Caco-2 (cell line): ENCODE measurements at regions not wholly inside any gene's neighbourhood (a gene's known extent, or its start where the extent isn't known, plus 50 kb on each side); places are given as distances from the start of the nearest gene placed in this dataset.

ENCODE experiments used
- BruUV-seq: library from RNA; stranded (reverse); fragments of 400-500 nt; replicated peaks from 2 replicates; lab custom pipeline; 2021; lab: Mats Ljungman, UMichigan
- CTCF ChIA-PET: fragments of 300-600 bp; sonication (Branson Sonifier 250); formaldehyde crosslinking; loops from one replicate; lab custom pipeline; 2022; ENCODE audit warnings: antibody characterized with exemption; lab: Charles Lee
- POLR2A ChIA-PET: fragments of 300-600 bp; sonication (Branson Sonifier 250); formaldehyde crosslinking; loops from one replicate; lab custom pipeline; 2022; ENCODE audit warnings: antibody characterized with exemption; lab: Charles Lee
- DNase-seq, 2 experiments: peaks; one replicate each; pipeline versions ENCODE4 v3.0.0 to v3.0.0-alpha.2; 2020 to 2022
- H3K27me3 ChIP-seq: replicated peaks from 2 replicates; pipeline ENCODE4 v1.6.0; 2011; ENCODE audit warnings: low read length; ENCODE audit not compliant: control insufficient read depth, insufficient read depth
- H3K36me3 ChIP-seq: 2 replicates; pipeline ENCODE4 v1.5.1; 2011; ENCODE audit warnings: low read length; ENCODE audit not compliant: control insufficient read depth, insufficient read depth
- H3K4me1 ChIP-seq: fragments of 250-450 bp; sonication (Bioruptor Pico); 2 replicates; pipeline ENCODE4 v1.5.1; 2020; ENCODE audit warnings: mild to moderate bottlenecking
- H3K4me3 ChIP-seq: 2 replicates; pipeline ENCODE4 v1.5.1; 2011; ENCODE audit warnings: low read depth, mild to moderate bottlenecking, control low read depth, low read length
- H3K9me3 ChIP-seq: fragments of 250-450 bp; sonication (Bioruptor Pico); 2 replicates; pipeline ENCODE4 v1.5.1; 2020; ENCODE audit warnings: mild to moderate bottlenecking, moderate library complexity
- H3K27ac Mint-ChIP-seq: one replicate; pipeline ENCODE4 v1.8.0; 2022; ENCODE audit warnings: mixed read lengths; ENCODE audit not compliant: unreplicated experiment
- H3K27me3 Mint-ChIP-seq: one replicate; pipeline ENCODE4 v1.8.0; 2022; ENCODE audit warnings: mixed read lengths; ENCODE audit not compliant: insufficient read depth, unreplicated experiment
- H3K36me3 Mint-ChIP-seq: one replicate; pipeline ENCODE4 v1.8.0; 2022; ENCODE audit warnings: mild to moderate bottlenecking, mixed read lengths; ENCODE audit not compliant: insufficient read depth, unreplicated experiment
- H3K4me1 Mint-ChIP-seq: one replicate; pipeline ENCODE4 v1.8.0; 2022; ENCODE audit warnings: low read depth, mixed read lengths; ENCODE audit not compliant: unreplicated experiment
- H3K4me3 Mint-ChIP-seq: one replicate; pipeline ENCODE4 v1.8.0; 2022; ENCODE audit warnings: mild to moderate bottlenecking, moderate library complexity, mixed read lengths; ENCODE audit not compliant: unreplicated experiment
- H3K9me3 Mint-ChIP-seq: one replicate; pipeline ENCODE4 v1.8.0; 2022; ENCODE audit warnings: mixed read lengths; ENCODE audit not compliant: unreplicated experiment
- intact Hi-C: fragments of 100-400 bp; cut with micrococcal nuclease; formaldehyde crosslinking; loops from one replicate; pipeline ENCODE4 v1.10.0; 2022; ENCODE audit not compliant: unreplicated experiment
- TF ChIP-seq, protein P1 (sequence below), 2 experiments: fragments of 200-600 bp in 1 of 2; IDR thresholded peaks; 1 replicate in 1 of 2; 2 replicates in 1 of 2; pipeline versions ENCODE4 v1.5.1 to v1.8.0; 2011 to 2022; ENCODE audit warnings: antibody characterized with exemption in 1 of 2, control low read depth in 1 of 2, inconsistent platforms in 1 of 2, low read depth in 1 of 2, low read length in 1 of 2, mild to moderate bottlenecking in 1 of 2, moderate library complexity in 1 of 2; ENCODE audit not compliant: insufficient read depth in 1 of 2, severe bottlenecking in 1 of 2, unreplicated experiment in 1 of 2

DNA sequence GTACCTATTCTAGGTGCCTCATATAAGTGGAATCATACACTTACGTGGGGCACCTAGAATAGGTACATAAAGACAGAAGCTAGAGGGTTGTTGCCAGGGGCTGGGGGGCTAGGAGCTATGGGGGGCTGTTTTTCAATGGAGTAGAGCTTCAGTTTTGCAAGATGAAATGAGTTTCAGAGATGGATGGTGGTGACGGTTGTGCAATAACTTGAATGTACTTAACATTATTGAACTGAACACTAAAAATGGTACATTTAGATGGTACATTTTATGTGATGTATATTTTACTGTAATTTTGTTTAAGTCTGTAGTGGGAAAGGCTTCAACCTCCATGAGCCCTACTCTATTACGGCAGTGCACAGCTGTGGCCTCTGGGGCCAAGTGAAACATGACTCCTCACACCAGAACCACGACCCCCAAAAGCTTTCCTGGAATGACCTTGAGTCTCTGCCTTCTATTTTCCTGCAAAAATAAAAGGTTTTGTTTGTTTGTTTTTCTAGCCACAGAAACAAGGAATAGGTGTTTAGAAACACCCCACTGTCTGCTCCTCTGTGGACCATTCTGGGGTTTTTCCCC, 147.3 kb upstream of the PLXNA4 start:
- ChIA-PET CTCF (no interaction called here), POLR2A (no interaction called here)
- DNase-seq, result no peak
- Mint-ChIP-seq H3K4me3 (no peak overlapping the region), H3K27me3 (peaks cover 22% of the 10 kb centered on the region), H3K9me3 (peaks cover 17% of the 10 kb centered on the region), H3K36me3 (no peaks in the 10 kb centered on the region), H3K4me1 (no peaks in the 10 kb centered on the region), H3K27ac (no peak overlapping the region)
- TF ChIP-seq, protein P1, sequence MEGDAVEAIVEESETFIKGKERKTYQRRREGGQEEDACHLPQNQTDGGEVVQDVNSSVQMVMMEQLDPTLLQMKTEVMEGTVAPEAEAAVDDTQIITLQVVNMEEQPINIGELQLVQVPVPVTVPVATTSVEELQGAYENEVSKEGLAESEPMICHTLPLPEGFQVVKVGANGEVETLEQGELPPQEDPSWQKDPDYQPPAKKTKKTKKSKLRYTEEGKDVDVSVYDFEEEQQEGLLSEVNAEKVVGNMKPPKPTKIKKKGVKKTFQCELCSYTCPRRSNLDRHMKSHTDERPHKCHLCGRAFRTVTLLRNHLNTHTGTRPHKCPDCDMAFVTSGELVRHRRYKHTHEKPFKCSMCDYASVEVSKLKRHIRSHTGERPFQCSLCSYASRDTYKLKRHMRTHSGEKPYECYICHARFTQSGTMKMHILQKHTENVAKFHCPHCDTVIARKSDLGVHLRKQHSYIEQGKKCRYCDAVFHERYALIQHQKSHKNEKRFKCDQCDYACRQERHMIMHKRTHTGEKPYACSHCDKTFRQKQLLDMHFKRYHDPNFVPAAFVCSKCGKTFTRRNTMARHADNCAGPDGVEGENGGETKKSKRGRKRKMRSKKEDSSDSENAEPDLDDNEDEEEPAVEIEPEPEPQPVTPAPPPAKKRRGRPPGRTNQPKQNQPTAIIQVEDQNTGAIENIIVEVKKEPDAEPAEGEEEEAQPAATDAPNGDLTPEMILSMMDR (IDR thresholded peaks at IDR 0.05; ENCODE audit: insufficient read depth in 1 of 2, low read depth in 1 of 2, low read length in 1 of 2, severe bottlenecking in 1 of 2, unreplicated experiment in 1 of 2), result no peak
- no peak overlapping the region for H3K4me3 ChIP-seq
- H3K9me3 ChIP-seq, result no peaks in the 10 kb centered on the region
- H3K36me3 ChIP-seq, result no peaks in the 10 kb centered on the region
- H3K27me3 ChIP-seq, result no peaks in the 10 kb centered on the region
- intact Hi-C loops, result no loop called here
- no peaks in the 10 kb centered on the region for H3K4me1 ChIP-seq
- BruUV-seq, result no TSS peak

DNA sequence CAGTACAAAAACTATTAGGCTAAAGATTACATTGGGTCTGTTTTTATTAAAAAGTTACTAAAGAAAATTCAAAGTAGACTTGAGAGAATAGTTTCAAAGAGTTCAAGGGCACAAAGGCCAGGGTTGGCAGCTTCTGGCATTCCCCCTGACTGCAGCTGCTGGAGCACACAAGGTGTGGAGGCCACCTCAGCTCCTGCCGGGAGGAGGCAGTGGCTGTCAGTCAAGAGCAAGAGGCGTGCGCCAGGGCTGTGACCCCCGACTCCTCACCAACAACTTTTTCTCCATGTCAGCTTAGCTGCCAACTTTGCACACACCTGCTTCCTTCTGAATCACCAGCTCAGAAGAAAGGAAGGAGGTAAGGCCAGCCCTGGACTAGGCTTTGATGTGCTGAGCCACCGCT, 144.6 kb upstream of the PLXNA4 start:
- Mint-ChIP-seq H3K4me3 (no peak overlapping the region), H3K4me1 (no peaks in the 10 kb centered on the region), H3K36me3 (no peaks in the 10 kb centered on the region), H3K27ac (no peak overlapping the region), H3K27me3 (peaks cover 27% of the 10 kb centered on the region), H3K9me3 (peaks cover 20% of the 10 kb centered on the region)
- Histone ChIP-seq H3K36me3 (no peaks in the 10 kb centered on the region), H3K9me3 (no peaks in the 10 kb centered on the region), H3K4me3 (no peak overlapping the region), H3K4me1 (no peaks in the 10 kb centered on the region), H3K27me3 (no peaks in the 10 kb centered on the region)
- BruUV-seq, result no TSS peak
- intact Hi-C loops, result no loop called here
- no peak for DNase-seq
- TF ChIP-seq, protein P1 (IDR thresholded peaks at IDR 0.05; ENCODE audit: insufficient read depth in 1 of 2, low read depth in 1 of 2, low read length in 1 of 2, severe bottlenecking in 1 of 2, unreplicated experiment in 1 of 2), result no peak
- ChIA-PET POLR2A (no interaction called here), CTCF (no interaction called here)

DNA sequence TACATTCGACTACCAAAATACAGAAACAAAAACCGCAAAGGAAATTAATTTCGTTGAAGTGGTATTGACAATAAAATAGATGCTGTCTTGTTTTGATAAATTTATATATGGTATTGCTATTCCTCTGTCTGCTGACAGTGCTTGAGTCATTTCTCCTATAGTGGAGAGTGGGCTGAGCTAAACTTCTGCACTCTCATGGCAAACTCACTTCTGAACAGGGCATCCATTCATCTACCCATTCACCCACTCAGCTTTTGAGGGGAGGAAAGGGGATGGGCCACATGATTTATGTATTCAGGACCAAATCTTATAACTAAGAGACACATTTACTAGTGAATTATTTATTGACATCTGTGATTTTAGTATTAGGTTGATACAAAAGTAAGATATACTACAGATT, 137.6 kb upstream of the PLXNA4 start:
- no peak overlapping the region for H3K27ac Mint-ChIP-seq
- Histone ChIP-seq H3K27me3 (no peaks in the 10 kb centered on the region), H3K4me1 (no peaks in the 10 kb centered on the region), H3K36me3 (no peaks in the 10 kb centered on the region), H3K9me3 (no peaks in the 10 kb centered on the region), H3K4me3 (no peak overlapping the region)
- no peak overlapping the region for H3K4me3 Mint-ChIP-seq
- peaks cover 18% of the 10 kb centered on the region for H3K27me3 Mint-ChIP-seq
- no peaks in the 10 kb centered on the region for H3K4me1 Mint-ChIP-seq
- H3K36me3 Mint-ChIP-seq, result no peaks in the 10 kb centered on the region
- CTCF ChIA-PET, result interaction anchor here (1.0 kb wide), 1 partner anchor 46 kb away, joined by 3 read pairs; no protein-coding TSS in a partner anchor
- no TSS peak for BruUV-seq
- TF ChIP-seq, protein P1 (IDR thresholded peaks at IDR 0.05; ENCODE audit: insufficient read depth in 1 of 2, low read depth in 1 of 2, low read length in 1 of 2, severe bottlenecking in 1 of 2, unreplicated experiment in 1 of 2), result no peak
- DNase-seq, result no peak
- POLR2A ChIA-PET, result no interaction called here
- intact Hi-C loops, result no loop called here
- H3K9me3 Mint-ChIP-seq, result peaks cover 5% of the 10 kb centered on the region
